Stimulated activated CD4-positive, alpha-beta T cell treated with anti-CD3 and anti-CD28 coated beads, TNF-alpha, amount 100 ng/mL, for 1 hour (primary cell): ENCODE measurements at regions not wholly inside any gene's neighbourhood (a gene's known extent, or its start where the extent isn't known, plus 50 kb on each side); places are given as distances from the start of the nearest gene placed in this dataset.

Experiments used
- DNase-seq, 3 donors: peaks; one replicate each; pipeline ENCODE4 v3.0.0-alpha.2; 2020; ENCODE audit warnings: low read depth in 3 of 3, low spot score in 1 of 3

- DNase-seq = no peak
These were observed 275.3 kb downstream of the KCNS3 start for GRCh38 chr2:18153741-18154140.

- no peak for DNase-seq
These were observed 272.8 kb downstream of the KCNS3 start for GRCh38 chr2:18151237-18151636.

- no peak for DNase-seq
These were observed 271.3 kb downstream of the KCNS3 start for GRCh38 chr2:18149660-18150246.

- no peak for DNase-seq
These were observed 258.5 kb downstream of the KCNS3 start for GRCh38 chr2:18136881-18137475.

- no peak for DNase-seq
These were observed 254.8 kb downstream of the KCNS3 start for GRCh38 chr2:18133310-18133709.

GRCh38 chr2:18132697-18133096 is 254.2 kb downstream of the KCNS3 start:
- no peak for DNase-seq

GRCh38 chr2:18131761-18132160 is 253.3 kb downstream of the KCNS3 start:
- no peak for DNase-seq

GRCh38 chr2:18129348-18129747 is 250.9 kb downstream of the KCNS3 start:
- no peak for DNase-seq

- DNase-seq = no peak
These were observed 246.8 kb downstream of the KCNS3 start for GRCh38 chr2:18125303-18125702.

- DNase-seq = no peak
These were observed 245.8 kb downstream of the KCNS3 start for GRCh38 chr2:18124116-18124835.

- no peak for DNase-seq
These were observed 245.1 kb downstream of the KCNS3 start for GRCh38 chr2:18123577-18123976.

GRCh38 chr2:18123211-18123570 is 244.7 kb downstream of the KCNS3 start:
- no peak for DNase-seq

- no peak for DNase-seq
These were observed 244.2 kb downstream of the KCNS3 start for GRCh38 chr2:18122544-18123210.

- no peak for DNase-seq
These were observed 241.4 kb downstream of the KCNS3 start for GRCh38 chr2:18119883-18120282.

GRCh38 chr2:18118703-18119102 is 240.2 kb downstream of the KCNS3 start:
- no peak for DNase-seq

GRCh38 chr2:18117592-18117991 is 239.1 kb downstream of the KCNS3 start:
- no peak for DNase-seq

GRCh38 chr2:18110222-18110621 is 231.8 kb downstream of the KCNS3 start:
- no peak for DNase-seq

- DNase-seq = no peak
These were observed 228.4 kb downstream of the KCNS3 start for GRCh38 chr2:18106841-18107240.

GRCh38 chr2:18105929-18106328 is 227.5 kb downstream of the KCNS3 start:
- no peak for DNase-seq

GRCh38 chr2:18104595-18105224 is 226.2 kb downstream of the KCNS3 start:
- DNase-seq = no peak

- no peak for DNase-seq
These were observed 218.5 kb downstream of the KCNS3 start for GRCh38 chr2:18096836-18097405.
